ENCODE measurements at regions not wholly inside any gene's neighbourhood (a gene's known extent, or its start where the extent isn't known, plus 50 kb on each side); places are given as distances from the start of the nearest gene placed in this dataset.

GRCh38 chr2:23020659-23021058, 364.3 kb upstream of the KLHL29 start:
- TF ChIP-seq ARNT (IDR thresholded peaks at IDR 0.05), result no peak
- TF ChIP-seq L3MBTL2 (conservative IDR thresholded peaks at IDR 0.05), result no peak
- no peak for TF ChIP-seq HDGF (IDR thresholded peaks at IDR 0.05; ENCODE audit: borderline replicate concordance)
- TF ChIP-seq PKNOX1 (IDR thresholded peaks at IDR 0.05), result no peak
- no peak for TF ChIP-seq SUZ12 (IDR thresholded peaks at IDR 0.05)
- TF ChIP-seq BHLHE40 (IDR thresholded peaks at IDR 0.05; ENCODE audit: borderline replicate concordance), result no peak
- no peak for TF ChIP-seq ELF4 (IDR thresholded peaks at IDR 0.05)
- no peak for TF ChIP-seq LEF1 (IDR thresholded peaks at IDR 0.05; ENCODE audit: borderline replicate concordance)
- TF ChIP-seq NFRKB (IDR thresholded peaks at IDR 0.05), result no peak
- TF ChIP-seq TARDBP (IDR thresholded peaks at IDR 0.05), result no peak
- no peak for TF ChIP-seq SP1 (IDR thresholded peaks at IDR 0.05)
